Activated CD4-positive, alpha-beta T cell treated with anti-CD3 and anti-CD28 coated beads, Interleukin-2, amount 10 ng/mL, durations not matched to agents 24 days and 14 days (primary cell): ENCODE measurements at regions not wholly inside any gene's neighbourhood (a gene's known extent, or its start where the extent isn't known, plus 50 kb on each side); places are given as distances from the start of the nearest gene placed in this dataset.

ENCODE experiments used
- DNase-seq: peaks from one replicate; pipeline ENCODE4 v3.0.0; 2022
- H3K27ac Mint-ChIP-seq: one replicate; pipeline ENCODE4 v1.8.0; 2022; ENCODE audit warnings: mild to moderate bottlenecking, mixed read lengths
- H3K27me3 Mint-ChIP-seq: one replicate; pipeline ENCODE4 v1.8.0; 2022; ENCODE audit warnings: mixed read lengths
- H3K36me3 Mint-ChIP-seq: one replicate; pipeline ENCODE4 v1.8.0; 2022; ENCODE audit warnings: low read depth, mild to moderate bottlenecking, mixed read lengths
- H3K4me1 Mint-ChIP-seq: one replicate; pipeline ENCODE4 v1.8.0; 2021; ENCODE audit warnings: mixed read lengths
- H3K4me3 Mint-ChIP-seq: one replicate; pipeline ENCODE4 v1.8.0; 2022; ENCODE audit warnings: mild to moderate bottlenecking, moderate library complexity, mixed read lengths
- H3K9me3 Mint-ChIP-seq: one replicate; pipeline ENCODE4 v1.8.0; 2021; ENCODE audit warnings: mixed read lengths
- intact Hi-C: fragments of 100-400 bp; cut with micrococcal nuclease; formaldehyde crosslinking; loops from one replicate; pipeline ENCODE4 v1.15.1; 2023

- no peak overlapping the region for H3K27ac Mint-ChIP-seq
- peaks cover 10% of the 10 kb centered on the region for H3K4me1 Mint-ChIP-seq
- peaks cover 6% of the 10 kb centered on the region for H3K9me3 Mint-ChIP-seq
- DNase-seq: no peak
- no peak overlapping the region for H3K4me3 Mint-ChIP-seq
- H3K36me3 Mint-ChIP-seq: no peaks in the 10 kb centered on the region
- intact Hi-C loops: no loop called here
- peaks cover 9% of the 10 kb centered on the region for H3K27me3 Mint-ChIP-seq
Measured at GRCh38 chr16:66295761-66296546, 70.5 kb upstream of the CDH5 start.

- peaks cover under 1% of the 10 kb centered on the region for H3K9me3 Mint-ChIP-seq
Measured at GRCh38 chr16:66295213-66295612, 71.3 kb upstream of the CDH5 start.

GRCh38 chr16:66294507-66294906, 72.0 kb upstream of the CDH5 start:
- H3K4me3 Mint-ChIP-seq: no peak overlapping the region
- peaks cover 8% of the 10 kb centered on the region for H3K27me3 Mint-ChIP-seq
- no peaks in the 10 kb centered on the region for H3K9me3 Mint-ChIP-seq
- H3K36me3 Mint-ChIP-seq: no peaks in the 10 kb centered on the region
- no peak overlapping the region for H3K27ac Mint-ChIP-seq
- H3K4me1 Mint-ChIP-seq: peaks cover 3% of the 10 kb centered on the region
- intact Hi-C loops: no loop called here
- no peak for DNase-seq

More at GRCh38 chr16:66295213-66295612, 71.3 kb upstream of the CDH5 start:
- H3K27me3 Mint-ChIP-seq: peaks cover 8% of the 10 kb centered on the region
- H3K36me3 Mint-ChIP-seq: no peaks in the 10 kb centered on the region
- intact Hi-C loops: no loop called here
- H3K27ac Mint-ChIP-seq: no peak overlapping the region
- H3K4me1 Mint-ChIP-seq: peaks cover 6% of the 10 kb centered on the region
- no peak overlapping the region for H3K4me3 Mint-ChIP-seq
- DNase-seq: no peak

- Mint-ChIP-seq H3K9me3 (no peaks in the 10 kb centered on the region), H3K4me3 (no peak overlapping the region), H3K36me3 (no peaks in the 10 kb centered on the region), H3K27me3 (peaks cover 8% of the 10 kb centered on the region), H3K4me1 (no peaks in the 10 kb centered on the region), H3K27ac (no peak overlapping the region)
- DNase-seq: no peak
- intact Hi-C loops: no loop called here
Measured at GRCh38 chr16:66293932-66294331, 72.6 kb upstream of the CDH5 start.

- Mint-ChIP-seq H3K4me3 (no peak overlapping the region), H3K4me1 (no peaks in the 10 kb centered on the region), H3K27me3 (peaks cover 8% of the 10 kb centered on the region), H3K27ac (no peak overlapping the region), H3K36me3 (no peaks in the 10 kb centered on the region), H3K9me3 (no peaks in the 10 kb centered on the region)
- DNase-seq: no peak
- intact Hi-C loops: no loop called here
Measured at GRCh38 chr16:66293207-66293735, 73.2 kb upstream of the CDH5 start.

- intact Hi-C loops: no loop called here
- no peaks in the 10 kb centered on the region for H3K36me3 Mint-ChIP-seq
- DNase-seq: no peak
Measured at GRCh38 chr16:66292241-66292935, 74.1 kb upstream of the CDH5 start.

GRCh38 chr16:66291833-66292232, 74.7 kb upstream of the CDH5 start:
- Mint-ChIP-seq H3K36me3 (no peaks in the 10 kb centered on the region), H3K27ac (no peak overlapping the region)
- no peak for DNase-seq

More at GRCh38 chr16:66292241-66292935, 74.1 kb upstream of the CDH5 start:
- Mint-ChIP-seq H3K4me1 (no peaks in the 10 kb centered on the region), H3K27me3 (peaks cover 8% of the 10 kb centered on the region), H3K4me3 (no peak overlapping the region), H3K9me3 (no peaks in the 10 kb centered on the region), H3K27ac (no peak overlapping the region)

GRCh38 chr16:66290431-66290830, 76.1 kb upstream of the CDH5 start:
- Mint-ChIP-seq H3K27me3 (peaks cover 8% of the 10 kb centered on the region), H3K27ac (no peak overlapping the region), H3K4me1 (no peaks in the 10 kb centered on the region), H3K4me3 (no peak overlapping the region), H3K36me3 (no peaks in the 10 kb centered on the region), H3K9me3 (no peaks in the 10 kb centered on the region)
- DNase-seq: no peak
- intact Hi-C loops: no loop called here

More at GRCh38 chr16:66291833-66292232, 74.7 kb upstream of the CDH5 start:
- Mint-ChIP-seq H3K27me3 (peaks cover 8% of the 10 kb centered on the region), H3K4me1 (no peaks in the 10 kb centered on the region), H3K4me3 (no peak overlapping the region), H3K9me3 (no peaks in the 10 kb centered on the region)
- intact Hi-C loops: no loop called here

GRCh38 chr16:66289986-66290385, 76.5 kb upstream of the CDH5 start:
- H3K9me3 Mint-ChIP-seq: no peaks in the 10 kb centered on the region
- intact Hi-C loops: no loop called here
- no peaks in the 10 kb centered on the region for H3K36me3 Mint-ChIP-seq

GRCh38 chr16:66289051-66289680, 77.3 kb upstream of the CDH5 start:
- Mint-ChIP-seq H3K4me3 (no peak overlapping the region), H3K27me3 (peaks cover 8% of the 10 kb centered on the region), H3K36me3 (no peaks in the 10 kb centered on the region), H3K27ac (no peak overlapping the region), H3K4me1 (no peaks in the 10 kb centered on the region), H3K9me3 (no peaks in the 10 kb centered on the region)
- intact Hi-C loops: no loop called here
- no peak for DNase-seq

More at GRCh38 chr16:66289986-66290385, 76.5 kb upstream of the CDH5 start:
- no peak for DNase-seq
- H3K4me1 Mint-ChIP-seq: no peaks in the 10 kb centered on the region
- H3K4me3 Mint-ChIP-seq: no peak overlapping the region
- H3K27ac Mint-ChIP-seq: no peak overlapping the region
- peaks cover 8% of the 10 kb centered on the region for H3K27me3 Mint-ChIP-seq

- Mint-ChIP-seq H3K9me3 (no peaks in the 10 kb centered on the region), H3K27me3 (peaks cover 6% of the 10 kb centered on the region), H3K4me3 (no peak overlapping the region), H3K36me3 (no peaks in the 10 kb centered on the region), H3K4me1 (no peaks in the 10 kb centered on the region), H3K27ac (no peak overlapping the region)
- intact Hi-C loops: no loop called here
- no peak for DNase-seq
Measured at GRCh38 chr16:66287926-66288325, 78.6 kb upstream of the CDH5 start.

- no peaks in the 10 kb centered on the region for H3K4me1 Mint-ChIP-seq
- no peaks in the 10 kb centered on the region for H3K36me3 Mint-ChIP-seq
- H3K27me3 Mint-ChIP-seq: peaks cover 1% of the 10 kb centered on the region
- intact Hi-C loops: no loop called here
- DNase-seq: no peak
- no peaks in the 10 kb centered on the region for H3K9me3 Mint-ChIP-seq
- H3K27ac Mint-ChIP-seq: no peak overlapping the region
- H3K4me3 Mint-ChIP-seq: no peak overlapping the region
Measured at GRCh38 chr16:66287416-66287815, 79.1 kb upstream of the CDH5 start.

- intact Hi-C loops: no loop called here
- Mint-ChIP-seq H3K9me3 (no peaks in the 10 kb centered on the region), H3K27ac (no peak overlapping the region), H3K4me3 (no peak overlapping the region), H3K36me3 (no peaks in the 10 kb centered on the region), H3K27me3 (peaks cover 4% of the 10 kb centered on the region), H3K4me1 (no peaks in the 10 kb centered on the region)
- no peak for DNase-seq
Measured at GRCh38 chr16:66286527-66286926, 80.0 kb upstream of the CDH5 start.
